H9 (cell line): ENCODE measurements at regions not wholly inside any gene's neighbourhood (a gene's known extent, or its start where the extent isn't known, plus 50 kb on each side); places are given as distances from the start of the nearest gene placed in this dataset.

Experiments used
- DNase-seq: peaks from one replicate; pipeline ENCODE4 v3.0.0-alpha.2; 2017
- H2AFZ ChIP-seq: one replicate; pipeline ENCODE4 v1.6.1; 2013; ENCODE audit warnings: mild to moderate bottlenecking, low read length, control low read depth, moderate library complexity
- H2AK5ac ChIP-seq: 2 replicates; pipeline ENCODE4 v1.6.1; 2013; ENCODE audit warnings: low read length, control low read depth, mixed read lengths; ENCODE audit not compliant: insufficient read length
- H2BK120ac ChIP-seq: one replicate; pipeline ENCODE4 v1.6.1; 2013; ENCODE audit warnings: low read depth, mild to moderate bottlenecking, low read length, control low read depth, inconsistent platforms; ENCODE audit not compliant: poor library complexity, severe bottlenecking
- H2BK12ac ChIP-seq: 2 replicates; pipeline ENCODE4 v1.6.1; 2013; ENCODE audit warnings: low read length, control low read depth, mixed read lengths, low read depth; ENCODE audit not compliant: insufficient read length
- H2BK15ac ChIP-seq: 2 replicates; pipeline ENCODE4 v1.6.1; 2013; ENCODE audit warnings: low read depth, low read length, control low read depth
- H2BK20ac ChIP-seq: one replicate; pipeline ENCODE4 v1.6.1; 2013; ENCODE audit warnings: low read depth, mild to moderate bottlenecking, low read length, control low read depth, inconsistent platforms; ENCODE audit not compliant: poor library complexity, severe bottlenecking
- H2BK5ac ChIP-seq: 2 replicates; pipeline ENCODE4 v1.6.1; 2013; ENCODE audit warnings: low read length, control low read depth, mixed read lengths; ENCODE audit not compliant: insufficient read length
- H3K14ac ChIP-seq: 2 replicates; pipeline ENCODE4 v1.6.1; 2013; ENCODE audit warnings: low read length, control low read depth; ENCODE audit not compliant: insufficient read depth
- H3K18ac ChIP-seq: 2 replicates; pipeline ENCODE4 v1.6.1; 2013; ENCODE audit warnings: low read depth, mild to moderate bottlenecking, mixed read lengths, low read length, control low read depth; ENCODE audit not compliant: insufficient read length
- H3K23ac ChIP-seq: 2 replicates; pipeline ENCODE4 v1.6.1; 2013; ENCODE audit warnings: low read length, control low read depth, mixed read lengths, low read depth; ENCODE audit not compliant: insufficient read length
- H3K23me2 ChIP-seq: 2 replicates; pipeline ENCODE4 v1.6.1; 2013; ENCODE audit warnings: low read depth, mild to moderate bottlenecking, mixed read lengths, low read length, control low read depth; ENCODE audit not compliant: insufficient read length, poor library complexity, severe bottlenecking
- H3K27ac ChIP-seq: 2 replicates; pipeline ENCODE4 v1.5.1; 2013; ENCODE audit warnings: low read length, control low read depth, mixed read lengths, low read depth; ENCODE audit not compliant: insufficient read length
- H3K27me3 ChIP-seq: 2 replicates; pipeline ENCODE4 v1.6.1; 2013; ENCODE audit warnings: low read length, control low read depth, inconsistent platforms; ENCODE audit not compliant: insufficient read depth
- H3K4ac ChIP-seq: 2 replicates; pipeline ENCODE4 v1.6.1; 2013; ENCODE audit warnings: low read depth, mild to moderate bottlenecking, control low read depth, inconsistent platforms, low read length, moderate library complexity
- H3K4me1 ChIP-seq: 2 replicates; pipeline ENCODE4 v1.6.1; 2013; ENCODE audit warnings: low read length, control low read depth, inconsistent platforms; ENCODE audit not compliant: insufficient read depth
- H3K4me2 ChIP-seq: 2 replicates; pipeline ENCODE4 v1.6.1; 2013; ENCODE audit warnings: low read length, control low read depth, mixed read lengths; ENCODE audit not compliant: insufficient read length, insufficient read depth
- H3K56ac ChIP-seq: 2 replicates; pipeline ENCODE4 v1.6.1; 2013; ENCODE audit warnings: low read depth, mild to moderate bottlenecking, mixed read lengths, low read length, control low read depth; ENCODE audit not compliant: insufficient read length
- H3K79me1 ChIP-seq: 2 replicates; pipeline ENCODE4 v1.6.1; 2013; ENCODE audit warnings: low read depth, mild to moderate bottlenecking, moderate library complexity, low read length, control low read depth, inconsistent platforms; ENCODE audit not compliant: insufficient read depth, poor library complexity, severe bottlenecking
- H3K79me2 ChIP-seq: 2 replicates; pipeline ENCODE4 v1.6.1; 2013; ENCODE audit warnings: low read length, control low read depth, inconsistent platforms; ENCODE audit not compliant: insufficient read depth
- H3K9ac ChIP-seq: 2 replicates; pipeline ENCODE4 v1.6.1; 2013; ENCODE audit warnings: low read length, control low read depth, mixed read lengths; ENCODE audit not compliant: insufficient read length; ENCODE audit errors: extremely low read depth
- H3K9me3 ChIP-seq: one replicate; pipeline ENCODE4 v1.6.1; 2013; ENCODE audit warnings: low read depth, low read length, inconsistent platforms; ENCODE audit not compliant: control insufficient read depth
- H3T11ph ChIP-seq: one replicate; pipeline ENCODE4 v1.6.1; 2013; ENCODE audit warnings: mild to moderate bottlenecking, low read length, control low read depth, inconsistent platforms
- H4K20me1 ChIP-seq: one replicate; pipeline ENCODE4 v1.6.1; 2013; ENCODE audit not compliant: control insufficient read depth, insufficient read length, insufficient read depth
- H4K5ac ChIP-seq: 2 replicates; pipeline ENCODE4 v1.6.1; 2013; ENCODE audit warnings: low read depth, mild to moderate bottlenecking, mixed read lengths, low read length, control low read depth; ENCODE audit not compliant: insufficient read length
- H4K8ac ChIP-seq: replicated peaks from 2 replicates; pipeline ENCODE4 v1.6.1; 2013; ENCODE audit warnings: low read length, control low read depth, mixed read lengths, low read depth; ENCODE audit not compliant: insufficient read length
- H4K91ac ChIP-seq: 2 replicates; pipeline ENCODE4 v1.6.1; 2013; ENCODE audit warnings: low read depth, mild to moderate bottlenecking, moderate library complexity, mixed read lengths, low read length, control low read depth; ENCODE audit not compliant: insufficient read length
- H3K27ac Mint-ChIP-seq, 3 experiments: 2 replicates in 2 of 3; 3 replicates in 1 of 3; pipeline ENCODE4 v1.8.0; 2020 to 2021; ENCODE audit warnings: mixed read lengths in 3 of 3, mild to moderate bottlenecking in 1 of 3, moderate library complexity in 1 of 3
- H3K27me3 Mint-ChIP-seq: 2 replicates; pipeline ENCODE4 v1.8.0; 2021; ENCODE audit warnings: low read depth, mild to moderate bottlenecking, moderate library complexity, mixed read lengths
- H3K36me3 Mint-ChIP-seq, 3 experiments: 2 replicates in 2 of 3; 3 replicates in 1 of 3; pipeline ENCODE4 v1.8.0; 2020 to 2021; ENCODE audit warnings: low read depth in 3 of 3, mixed read lengths in 3 of 3; ENCODE audit not compliant: insufficient read depth in 1 of 3
- H3K4me1 Mint-ChIP-seq, 2 experiments: 2 replicates each; pipeline ENCODE4 v1.8.0; 2020; ENCODE audit warnings: mixed read lengths in 2 of 2
- H3K4me3 Mint-ChIP-seq, 2 experiments: 2 replicates in 1 of 2; 3 replicates in 1 of 2; pipeline ENCODE4 v1.8.0; 2020 to 2021; ENCODE audit warnings: mild to moderate bottlenecking in 2 of 2, mixed read lengths in 2 of 2, moderate library complexity in 1 of 2
- H3K9me3 Mint-ChIP-seq, 2 experiments: 2 replicates in 1 of 2; 3 replicates in 1 of 2; pipeline ENCODE4 v1.8.0; 2020; ENCODE audit warnings: mild to moderate bottlenecking in 2 of 2, mixed read lengths in 2 of 2, moderate library complexity in 1 of 2
- WGBS: extraction: QIAGEN DNeasy Blood & Tissue Kit; methylation state at CpG from one replicate; pipeline ENCODE4 v1.1.7; 2013; ENCODE audit warnings: missing lambda C conversion rate, low lambda C conversion rate, mixed read lengths; ENCODE audit not compliant: insufficient read length; ENCODE audit errors: extremely low coverage; 5-methylcytosine and 5-hydroxymethylcytosine counted together
- TF ChIP-seq, protein P1 (sequence below): fragments of 200-600 bp; sonication (generic); conservative IDR thresholded peaks from 3 replicates; pipeline ENCODE4 v1.8.0; 2021; ENCODE audit warnings: antibody characterized with exemption, mild to moderate bottlenecking

DNA sequence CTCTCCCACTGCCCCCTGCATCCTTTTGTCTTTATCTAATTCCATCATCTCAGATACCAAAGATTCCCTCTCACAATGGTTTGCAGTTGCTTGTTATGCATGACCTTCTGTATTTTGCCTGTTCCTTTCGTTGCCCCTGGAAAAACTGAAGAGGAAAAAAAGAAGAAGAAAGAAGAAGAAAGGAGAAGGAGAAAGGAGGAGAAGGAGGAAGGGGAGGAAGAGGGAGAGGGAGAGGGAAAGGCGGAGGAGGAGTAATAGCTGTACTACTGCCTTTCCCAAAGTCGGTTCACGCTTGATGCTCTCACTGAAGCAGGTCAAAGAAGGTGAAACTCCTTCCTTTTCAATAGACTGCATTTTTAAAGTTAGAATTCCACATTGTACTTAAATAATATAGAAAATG is 513.8 kb downstream of the PTPRC start:
- H3K27me3 Mint-ChIP-seq: no peaks in the 10 kb centered on the region

More for the DNA sequence above, 513.8 kb downstream of the PTPRC start:
- no peak overlapping the region for H2BK120ac ChIP-seq
- no peak overlapping the region for H3K18ac ChIP-seq
- peaks cover 3% of the 10 kb centered on the region; the same call in 1 of the 2 replicates for H3K4me1 ChIP-seq
- H4K5ac ChIP-seq: no peak overlapping the region
- Mint-ChIP-seq H3K27ac (peak overlapping the region in 2 of 3 experiments; percentile 0 to 68; a peak in 3 of 7 replicates), H3K36me3 (no peaks in the 10 kb centered on the region), H3K4me3 (no peak overlapping the region), H3K9me3 (no peaks in the 10 kb centered on the region), H3K4me1 (peaks cover 23 to 24% of the 10 kb centered on the region in 2 experiments)
- no peak overlapping the region for H3T11ph ChIP-seq
- no peaks in the 10 kb centered on the region for H3K9me3 ChIP-seq
- H2BK5ac ChIP-seq: no peak overlapping the region
- no peak overlapping the region for H3K27ac ChIP-seq
- H2BK20ac ChIP-seq: no peak overlapping the region
- H3K23me2 ChIP-seq: no peaks in the 10 kb centered on the region
- H2AK5ac ChIP-seq: no peak overlapping the region
- H3K14ac ChIP-seq: no peak overlapping the region
- H4K91ac ChIP-seq: no peak overlapping the region
- no CpG with 5 or more reads among the region's 4 CpGs for WGBS
- no peaks in the 10 kb centered on the region for H3K79me2 ChIP-seq
- H2BK12ac ChIP-seq: no peak overlapping the region
- H3K9ac ChIP-seq: no peak overlapping the region
- TF ChIP-seq, protein P1, sequence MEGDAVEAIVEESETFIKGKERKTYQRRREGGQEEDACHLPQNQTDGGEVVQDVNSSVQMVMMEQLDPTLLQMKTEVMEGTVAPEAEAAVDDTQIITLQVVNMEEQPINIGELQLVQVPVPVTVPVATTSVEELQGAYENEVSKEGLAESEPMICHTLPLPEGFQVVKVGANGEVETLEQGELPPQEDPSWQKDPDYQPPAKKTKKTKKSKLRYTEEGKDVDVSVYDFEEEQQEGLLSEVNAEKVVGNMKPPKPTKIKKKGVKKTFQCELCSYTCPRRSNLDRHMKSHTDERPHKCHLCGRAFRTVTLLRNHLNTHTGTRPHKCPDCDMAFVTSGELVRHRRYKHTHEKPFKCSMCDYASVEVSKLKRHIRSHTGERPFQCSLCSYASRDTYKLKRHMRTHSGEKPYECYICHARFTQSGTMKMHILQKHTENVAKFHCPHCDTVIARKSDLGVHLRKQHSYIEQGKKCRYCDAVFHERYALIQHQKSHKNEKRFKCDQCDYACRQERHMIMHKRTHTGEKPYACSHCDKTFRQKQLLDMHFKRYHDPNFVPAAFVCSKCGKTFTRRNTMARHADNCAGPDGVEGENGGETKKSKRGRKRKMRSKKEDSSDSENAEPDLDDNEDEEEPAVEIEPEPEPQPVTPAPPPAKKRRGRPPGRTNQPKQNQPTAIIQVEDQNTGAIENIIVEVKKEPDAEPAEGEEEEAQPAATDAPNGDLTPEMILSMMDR: no peak
- no peak overlapping the region for H3K4me2 ChIP-seq
- no peak overlapping the region for H3K4ac ChIP-seq
- H3K79me1 ChIP-seq: no peaks in the 10 kb centered on the region
- H4K20me1 ChIP-seq: no peaks in the 10 kb centered on the region
- no peak for DNase-seq
- no peak overlapping the region for H3K56ac ChIP-seq
- no peak overlapping the region for H4K8ac ChIP-seq
- H2BK15ac ChIP-seq: no peak overlapping the region
- no peak overlapping the region for H2AFZ ChIP-seq
- H3K23ac ChIP-seq: no peak overlapping the region
- H3K27me3 ChIP-seq: no peaks in the 10 kb centered on the region
